ENCODE measurements at regions not wholly inside any gene's neighbourhood (a gene's known extent, or its start where the extent isn't known, plus 50 kb on each side); places are given as distances from the start of the nearest gene placed in this dataset.
"Not testable (repeated sequence)": the region's sequence is repeated elsewhere in the genome, so short reads cannot be mapped to it uniquely, and the experiment has no call there.

DNA sequence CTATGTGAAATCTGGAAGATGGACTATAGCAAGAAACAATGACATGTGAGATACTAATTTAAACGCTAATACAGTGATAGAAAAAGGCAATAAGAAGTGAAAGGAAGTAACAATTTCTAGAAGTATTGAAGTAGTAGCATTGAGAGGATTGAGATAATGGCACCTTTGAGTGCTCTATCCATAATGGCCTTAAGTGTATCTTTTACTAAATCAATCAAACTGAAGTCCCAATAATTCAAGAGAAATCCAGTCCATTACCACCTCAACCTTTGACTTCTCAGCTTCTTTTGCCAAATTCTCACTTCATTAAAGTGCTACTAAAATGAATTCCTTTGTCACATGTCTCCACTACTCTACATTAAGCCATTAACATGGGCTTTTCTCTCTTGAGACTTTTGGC is 82.6 kb upstream of the KYNU start:
- Histone ChIP-seq H3K27me3 (ENCODE audit: control insufficient read depth, insufficient read depth, low read length) (no peaks in the 10 kb centered on the region), H3K36me3 (ENCODE audit: control insufficient read depth, insufficient read depth, low read length) (no peaks in the 10 kb centered on the region), H3K4me3 (ENCODE audit: low read depth, low read length) (no peak overlapping the region)
- DNase-seq (ENCODE audit: low read depth) (no peak), FAIRE-seq (no peak)
- TF ChIP-seq, protein P1, sequence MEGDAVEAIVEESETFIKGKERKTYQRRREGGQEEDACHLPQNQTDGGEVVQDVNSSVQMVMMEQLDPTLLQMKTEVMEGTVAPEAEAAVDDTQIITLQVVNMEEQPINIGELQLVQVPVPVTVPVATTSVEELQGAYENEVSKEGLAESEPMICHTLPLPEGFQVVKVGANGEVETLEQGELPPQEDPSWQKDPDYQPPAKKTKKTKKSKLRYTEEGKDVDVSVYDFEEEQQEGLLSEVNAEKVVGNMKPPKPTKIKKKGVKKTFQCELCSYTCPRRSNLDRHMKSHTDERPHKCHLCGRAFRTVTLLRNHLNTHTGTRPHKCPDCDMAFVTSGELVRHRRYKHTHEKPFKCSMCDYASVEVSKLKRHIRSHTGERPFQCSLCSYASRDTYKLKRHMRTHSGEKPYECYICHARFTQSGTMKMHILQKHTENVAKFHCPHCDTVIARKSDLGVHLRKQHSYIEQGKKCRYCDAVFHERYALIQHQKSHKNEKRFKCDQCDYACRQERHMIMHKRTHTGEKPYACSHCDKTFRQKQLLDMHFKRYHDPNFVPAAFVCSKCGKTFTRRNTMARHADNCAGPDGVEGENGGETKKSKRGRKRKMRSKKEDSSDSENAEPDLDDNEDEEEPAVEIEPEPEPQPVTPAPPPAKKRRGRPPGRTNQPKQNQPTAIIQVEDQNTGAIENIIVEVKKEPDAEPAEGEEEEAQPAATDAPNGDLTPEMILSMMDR (IDR thresholded peaks at IDR 0.05; ENCODE audit: insufficient read depth, low read length, severe bottlenecking) = no peak

DNA sequence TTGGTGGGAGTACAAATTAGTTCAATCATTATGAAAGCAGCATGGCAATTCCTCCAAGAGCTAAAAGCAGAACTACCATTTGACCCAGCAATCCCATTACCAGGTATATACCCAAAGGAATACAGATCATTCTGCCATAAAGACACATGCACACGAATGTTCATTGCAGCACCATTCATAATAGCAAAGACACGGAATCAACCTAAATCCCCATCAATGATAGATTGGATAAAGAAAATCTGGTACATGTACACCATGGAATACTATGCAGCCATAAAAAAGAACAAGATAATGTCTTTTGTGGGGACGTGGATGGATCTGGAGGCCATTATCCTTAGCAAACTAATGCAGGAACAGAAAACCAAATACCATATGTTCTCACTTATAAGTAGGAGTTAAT is 85.1 kb upstream of the KYNU start:
- not testable (repeated sequence) for H3K4me3 ChIP-seq (ENCODE audit: low read depth, low read length); H3K27me3 ChIP-seq (ENCODE audit: control insufficient read depth, insufficient read depth, low read length); FAIRE-seq; DNase-seq (ENCODE audit: low read depth); H3K36me3 ChIP-seq (ENCODE audit: control insufficient read depth, insufficient read depth, low read length)

DNA sequence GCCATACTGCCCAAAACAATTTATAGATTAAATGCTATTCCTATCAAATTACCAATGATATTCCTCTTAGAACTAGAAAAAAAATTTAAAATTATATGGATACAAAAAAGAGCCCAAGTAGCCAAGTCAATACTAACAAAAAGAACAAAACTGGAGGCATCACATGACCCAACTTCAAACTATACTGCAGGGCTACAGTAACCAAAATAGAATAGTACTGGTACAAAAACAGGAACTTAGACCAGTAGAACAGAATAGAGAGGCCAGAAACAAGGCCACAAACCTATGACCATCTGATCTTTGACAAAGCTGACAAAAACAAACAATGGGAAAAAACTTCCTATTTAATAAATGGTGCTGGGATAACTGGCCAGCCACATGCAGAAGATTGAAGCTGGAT is 86.1 kb upstream of the KYNU start:
- FAIRE-seq = no peak
- Histone ChIP-seq H3K36me3 (ENCODE audit: control insufficient read depth, insufficient read depth, low read length) (no peaks in the 10 kb centered on the region), H3K27me3 (ENCODE audit: control insufficient read depth, insufficient read depth, low read length) (no peaks in the 10 kb centered on the region), H3K4me3 (ENCODE audit: low read depth, low read length) (no peak overlapping the region)
- no peak for DNase-seq (ENCODE audit: low read depth)
- TF ChIP-seq, protein P1 (IDR thresholded peaks at IDR 0.05; ENCODE audit: insufficient read depth, low read length, severe bottlenecking) = no peak

DNA sequence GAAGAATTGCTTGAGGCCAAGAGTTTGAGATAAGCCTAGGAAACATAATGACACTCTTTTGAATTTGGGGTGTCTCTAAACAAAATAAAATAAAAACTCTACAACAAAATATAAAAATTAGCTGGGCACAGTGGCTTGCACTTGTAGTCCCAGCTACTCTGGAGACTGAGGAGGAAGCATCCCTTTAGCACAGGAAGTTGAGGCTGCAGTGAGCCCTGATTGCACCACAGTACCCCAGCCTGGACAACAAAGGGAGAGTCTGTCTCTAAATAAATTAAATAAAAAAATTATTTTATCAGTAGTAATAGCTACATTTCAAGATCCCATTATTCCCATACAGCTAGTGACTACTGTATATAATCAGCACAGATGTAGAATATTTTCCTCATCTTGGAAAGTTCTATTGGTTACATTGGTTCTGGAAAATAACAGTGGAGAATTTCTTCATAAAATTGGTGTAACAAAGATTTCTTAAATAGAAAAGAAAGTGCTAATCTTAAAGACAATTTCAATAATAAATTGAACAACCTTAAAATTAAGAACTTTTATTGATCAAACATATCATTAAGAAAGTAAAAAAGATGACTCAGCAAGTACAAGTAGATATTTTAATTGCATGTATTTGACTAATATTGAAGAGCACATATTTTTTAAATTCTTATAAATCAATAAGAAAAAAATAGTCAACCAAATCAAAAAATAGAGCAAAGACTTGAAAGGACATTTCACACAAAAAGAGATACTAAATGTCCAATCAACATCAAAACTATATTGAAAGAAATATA is 90.4 kb upstream of the KYNU start:
- DNase-seq (ENCODE audit: low read depth) (no peak), FAIRE-seq (no peak)
- TF ChIP-seq, protein P1 (IDR thresholded peaks at IDR 0.05; ENCODE audit: insufficient read depth, low read length, severe bottlenecking) = no peak
- Histone ChIP-seq H3K36me3 (ENCODE audit: control insufficient read depth, insufficient read depth, low read length) (no peaks in the 10 kb centered on the region), H3K27me3 (ENCODE audit: control insufficient read depth, insufficient read depth, low read length) (no peaks in the 10 kb centered on the region), H3K4me3 (ENCODE audit: low read depth, low read length) (no peak overlapping the region)

DNA sequence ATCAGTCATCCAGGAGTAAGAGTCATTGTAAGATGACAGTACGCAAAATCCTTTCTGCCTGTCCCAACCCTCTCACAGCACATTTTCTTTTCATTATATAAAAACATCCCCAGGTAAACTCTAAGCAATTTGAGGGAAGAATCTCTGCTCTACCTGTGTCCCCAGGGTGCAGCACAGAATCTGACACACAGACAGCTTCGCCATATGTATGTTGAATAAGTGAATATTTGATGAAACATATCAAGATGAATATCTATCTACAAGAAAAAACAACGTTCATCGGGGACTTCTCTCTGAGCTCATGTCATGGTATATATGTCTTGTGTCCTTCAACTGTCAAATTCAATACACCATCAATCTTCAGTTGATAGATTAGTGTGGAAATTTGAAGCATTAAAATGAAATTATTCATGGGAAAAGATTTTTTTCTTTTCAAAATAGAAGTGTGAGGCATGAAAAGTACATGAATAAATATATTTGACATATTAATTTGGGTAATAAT is 94.5 kb upstream of the KYNU start:
- TF ChIP-seq, protein P1 (IDR thresholded peaks at IDR 0.05; ENCODE audit: insufficient read depth, low read length, severe bottlenecking) = no peak
- DNase-seq (ENCODE audit: low read depth) (no peak), FAIRE-seq (no peak)
- Histone ChIP-seq H3K27me3 (ENCODE audit: control insufficient read depth, insufficient read depth, low read length) (no peaks in the 10 kb centered on the region), H3K4me3 (ENCODE audit: low read depth, low read length) (no peak overlapping the region), H3K36me3 (ENCODE audit: control insufficient read depth, insufficient read depth, low read length) (no peaks in the 10 kb centered on the region)

DNA sequence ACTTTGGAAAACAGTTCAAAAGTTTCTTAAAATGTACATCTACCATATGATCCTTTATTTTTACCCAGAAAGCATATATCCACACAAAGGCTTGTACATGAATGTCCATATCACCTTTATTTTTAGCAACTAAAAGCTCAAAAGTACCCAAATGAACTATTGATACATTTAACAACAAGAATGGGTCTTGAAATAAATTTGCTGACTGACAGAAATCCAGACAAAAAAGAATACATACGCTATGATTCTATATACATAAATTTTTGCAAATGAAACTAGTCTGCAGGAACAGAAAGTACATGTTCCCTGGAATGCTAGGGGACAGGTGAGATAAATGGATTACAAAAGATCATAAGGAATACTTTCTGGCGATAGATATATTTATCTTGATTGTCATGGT is 96.3 kb upstream of the KYNU start:
- no peaks in the 10 kb centered on the region for H3K36me3 ChIP-seq (ENCODE audit: control insufficient read depth, insufficient read depth, low read length)
- DNase-seq (ENCODE audit: low read depth) (no peak), FAIRE-seq (no peak)
- TF ChIP-seq, protein P1 (IDR thresholded peaks at IDR 0.05; ENCODE audit: insufficient read depth, low read length, severe bottlenecking) = no peak
- no peak overlapping the region for H3K4me3 ChIP-seq (ENCODE audit: low read depth, low read length)
- no peaks in the 10 kb centered on the region for H3K27me3 ChIP-seq (ENCODE audit: control insufficient read depth, insufficient read depth, low read length)

All from bronchial epithelial cell (primary cell).